ENCODE measurements at regions not wholly inside any gene's neighbourhood (a gene's known extent, or its start where the extent isn't known, plus 50 kb on each side); places are given as distances from the start of the nearest gene placed in this dataset.

- Histone ChIP-seq H3K36me3 (ENCODE audit: insufficient read depth, low read length) (no peaks in the 10 kb centered on the region), H3K9me3 (ENCODE audit: low read length) (no peaks in the 10 kb centered on the region), H4K20me1 (ENCODE audit: insufficient read depth) (no peaks in the 10 kb centered on the region), H3K9me2 (ENCODE audit: insufficient read depth, low read length) (no peaks in the 10 kb centered on the region), H3K27me3 (ENCODE audit: insufficient read depth, low read depth, low read length) (no peaks in the 10 kb centered on the region), H3F3A (ENCODE audit: insufficient read depth, low read length, poor library complexity, severe bottlenecking) (no peaks in the 10 kb centered on the region), H3K9ac (ENCODE audit: low read length) (no peak overlapping the region), H3K4me2 (ENCODE audit: low read length) (no peak overlapping the region), H3K4me3 (ENCODE audit: low read length) (peak overlapping the region; percentile 47), H3K79me2 (replicated peaks; ENCODE audit: insufficient read depth, low read length) (peaks cover 6% of the 10 kb centered on the region), H3K27ac (ENCODE audit: low read length) (no peak overlapping the region), H2AFZ (ENCODE audit: low read depth, low read length) (no peak overlapping the region)
- TF ChIP-seq EZH2 (IDR thresholded peaks at IDR 0.05; ENCODE audit: borderline replicate concordance, insufficient read depth, low read length, poor library complexity, severe bottlenecking) (no peak), MXI1 (conservative IDR thresholded peaks at IDR 0.05; ENCODE audit: poor library complexity, severe bottlenecking) (no peak), REST (IDR thresholded peaks at IDR 0.05; ENCODE audit: borderline replicate concordance) (no peak), TAF1 (IDR thresholded peaks at IDR 0.05; ENCODE audit: low read depth) (no peak), EP300 (conservative IDR thresholded peaks at IDR 0.05; ENCODE audit: poor library complexity, severe bottlenecking) (no peak), POLR2AphosphoS5 (IDR thresholded peaks at IDR 0.05) (no peak), SMC3 (conservative IDR thresholded peaks at IDR 0.05; ENCODE audit: poor library complexity) (no peak), RAD21 (conservative IDR thresholded peaks at IDR 0.05) (no peak), CTCF (IDR thresholded peaks at IDR 0.05; ENCODE audit: poor library complexity, severe bottlenecking) (no peak)
Observed at GRCh38 chr2:120867290-120868241, 131.9 kb downstream of the GLI2 start.

GRCh38 chr2:120868366-120868765, 132.7 kb downstream of the GLI2 start:
- Histone ChIP-seq H3K9ac (ENCODE audit: low read length) (no peak overlapping the region), H2AFZ (ENCODE audit: low read depth, low read length) (no peak overlapping the region)

More at GRCh38 chr2:120868366-120868765, 132.7 kb downstream of the GLI2 start:
- Histone ChIP-seq H4K20me1 (ENCODE audit: insufficient read depth) (no peaks in the 10 kb centered on the region), H3K9me2 (ENCODE audit: insufficient read depth, low read length) (no peaks in the 10 kb centered on the region), H3F3A (ENCODE audit: insufficient read depth, low read length, poor library complexity, severe bottlenecking) (no peaks in the 10 kb centered on the region), H3K79me2 (replicated peaks; ENCODE audit: insufficient read depth, low read length) (peaks cover 6% of the 10 kb centered on the region), H3K4me3 (ENCODE audit: low read length) (no peak overlapping the region), H3K4me2 (ENCODE audit: low read length) (no peak overlapping the region), H3K36me3 (ENCODE audit: insufficient read depth, low read length) (no peaks in the 10 kb centered on the region), H3K9me3 (ENCODE audit: low read length) (no peaks in the 10 kb centered on the region), H3K27me3 (ENCODE audit: insufficient read depth, low read depth, low read length) (no peaks in the 10 kb centered on the region), H3K27ac (ENCODE audit: low read length) (no peak overlapping the region)
- TF ChIP-seq EZH2 (IDR thresholded peaks at IDR 0.05; ENCODE audit: borderline replicate concordance, insufficient read depth, low read length, poor library complexity, severe bottlenecking), result no peak
- TF ChIP-seq REST (IDR thresholded peaks at IDR 0.05; ENCODE audit: borderline replicate concordance), result no peak
- TF ChIP-seq CTCF (IDR thresholded peaks at IDR 0.05; ENCODE audit: poor library complexity, severe bottlenecking), result no peak
- no peak for TF ChIP-seq MXI1 (conservative IDR thresholded peaks at IDR 0.05; ENCODE audit: poor library complexity, severe bottlenecking)
- TF ChIP-seq POLR2AphosphoS5 (IDR thresholded peaks at IDR 0.05), result no peak
- TF ChIP-seq TAF1 (IDR thresholded peaks at IDR 0.05; ENCODE audit: low read depth), result no peak
- no peak for TF ChIP-seq RAD21 (conservative IDR thresholded peaks at IDR 0.05)
- no peak for TF ChIP-seq SMC3 (conservative IDR thresholded peaks at IDR 0.05; ENCODE audit: poor library complexity)

All from neural cell (in vitro differentiated cells).